ENCODE measurements at regions not wholly inside any gene's neighbourhood (a gene's known extent, or its start where the extent isn't known, plus 50 kb on each side); places are given as distances from the start of the nearest gene placed in this dataset.

GRCh38 chr18:28711096-28711495, 534.2 kb upstream of the CDH2 start:
- DNase-seq (ENCODE audit: low read depth): no peak

DNA sequence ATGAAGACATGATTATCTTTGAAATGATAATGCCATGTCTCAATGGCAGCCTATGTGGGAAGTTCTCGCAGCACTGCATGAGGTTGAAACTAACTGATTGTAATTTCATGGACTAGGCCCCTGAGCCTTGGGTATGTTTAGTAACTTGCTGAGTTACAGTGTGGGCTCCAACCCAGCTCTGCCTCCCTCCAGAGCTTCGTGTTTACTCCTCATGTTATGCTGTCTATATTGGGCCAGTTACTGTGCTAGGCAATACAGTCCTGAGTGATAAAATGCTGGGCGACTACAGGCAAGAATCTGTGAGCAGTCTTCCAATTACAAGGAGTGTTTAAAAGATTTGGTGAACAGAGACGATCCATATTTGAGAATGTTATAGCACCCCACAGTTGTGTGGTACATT, 530.1 kb upstream of the CDH2 start:
- no peak for DNase-seq (ENCODE audit: low read depth)

GRCh38 chr18:28706397-28706796, 529.5 kb upstream of the CDH2 start:
- DNase-seq (ENCODE audit: low read depth): no peak

GRCh38 chr18:28705482-28705881, 528.6 kb upstream of the CDH2 start:
- DNase-seq (ENCODE audit: low read depth): no peak

GRCh38 chr18:28692337-28692736, 515.4 kb upstream of the CDH2 start:
- DNase-seq (ENCODE audit: low read depth): no peak

DNA sequence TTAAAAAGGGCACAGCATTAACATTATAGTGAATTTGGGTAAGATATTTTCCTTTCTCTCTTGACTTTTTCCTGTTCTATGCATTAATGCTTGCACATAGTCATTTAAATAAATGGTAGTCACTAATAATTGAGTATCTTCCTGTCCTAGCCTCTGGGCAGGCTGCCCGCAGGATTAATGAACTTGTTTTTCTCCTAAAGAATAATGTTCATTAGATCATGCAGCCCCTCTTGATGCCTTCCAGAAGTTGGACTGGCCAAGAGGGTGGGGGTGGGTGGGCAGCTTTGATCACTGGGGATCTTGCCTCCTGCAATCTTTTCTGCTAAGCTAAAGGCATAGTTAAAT, 514.5 kb upstream of the CDH2 start:
- DNase-seq (ENCODE audit: low read depth): no peak

GRCh38 chr18:28690836-28691495, 514.0 kb upstream of the CDH2 start:
- DNase-seq (ENCODE audit: low read depth): no peak

- no peak for DNase-seq (ENCODE audit: low read depth)
Measured at GRCh38 chr18:28690100-28690499, 513.2 kb upstream of the CDH2 start.

- no peak for DNase-seq (ENCODE audit: low read depth)
Measured at GRCh38 chr18:28689588-28689987, 512.7 kb upstream of the CDH2 start.

- DNase-seq (ENCODE audit: low read depth): no peak
Measured at GRCh38 chr18:28684746-28685355, 507.9 kb upstream of the CDH2 start.

GRCh38 chr18:28682912-28683311, 506.0 kb upstream of the CDH2 start:
- DNase-seq (ENCODE audit: low read depth): no peak

GRCh38 chr18:28669165-28669564, 492.2 kb upstream of the CDH2 start:
- no peak for DNase-seq (ENCODE audit: low read depth)

GRCh38 chr18:28666216-28666615, 489.3 kb upstream of the CDH2 start:
- DNase-seq (ENCODE audit: low read depth): no peak

DNA sequence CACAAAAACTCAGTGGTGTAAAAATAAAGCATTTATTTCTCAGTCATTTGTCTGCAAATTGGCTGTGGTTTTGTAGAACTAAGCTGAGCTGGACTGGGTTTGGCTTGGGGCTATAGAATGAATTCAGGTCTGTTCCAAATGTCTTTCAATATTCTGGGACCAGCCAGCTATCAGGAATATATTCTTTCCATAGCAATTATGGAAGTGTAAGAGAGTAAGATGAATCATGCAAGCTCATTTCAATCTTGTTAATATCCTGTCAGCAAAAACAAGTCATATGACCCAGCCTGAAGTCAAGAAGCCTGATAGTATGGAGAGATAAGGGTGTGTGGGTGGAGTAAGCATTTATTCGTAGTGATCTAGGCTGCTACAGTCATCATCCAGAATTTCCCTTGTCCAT, 481.0 kb upstream of the CDH2 start:
- DNase-seq (ENCODE audit: low read depth): peak; percentile 32

DNA sequence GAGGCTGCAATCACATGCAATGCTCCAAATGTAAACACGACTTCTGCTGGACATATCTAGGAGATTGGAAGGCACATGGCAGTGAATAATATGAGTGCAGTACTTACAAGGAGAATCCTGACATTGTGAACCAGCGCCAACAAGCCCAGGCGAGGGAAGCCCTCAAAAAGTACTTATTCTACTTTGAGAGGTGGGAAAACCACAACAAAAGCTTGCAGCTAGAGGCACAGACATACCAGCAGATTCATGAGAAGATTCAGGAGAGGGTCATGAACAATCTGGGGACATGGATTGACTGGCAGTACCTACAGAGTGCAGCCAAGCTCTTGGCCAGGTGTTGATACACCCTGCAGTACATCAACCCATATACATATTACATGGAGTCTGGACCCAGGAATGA, 475.7 kb upstream of the CDH2 start:
- DNase-seq (ENCODE audit: low read depth): no peak

DNA sequence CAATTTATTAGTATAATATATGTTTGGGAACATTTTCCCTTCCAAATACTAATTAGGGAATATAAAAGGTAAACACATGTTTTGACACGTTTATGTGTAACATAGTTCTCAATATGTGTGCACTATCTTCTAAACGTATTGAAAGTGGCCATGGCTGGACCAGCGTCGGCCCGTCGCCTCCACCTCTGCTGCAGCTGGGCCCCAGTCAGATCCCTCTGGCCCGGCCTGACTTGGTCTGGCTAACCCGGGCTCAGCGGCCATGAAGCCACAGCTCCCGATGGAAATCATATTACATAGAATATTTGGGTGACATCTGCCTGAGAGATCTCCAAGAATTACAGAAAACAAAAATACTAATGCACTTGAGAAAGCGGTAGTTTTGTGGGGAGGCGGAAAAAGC, 474.4 kb upstream of the CDH2 start:
- DNase-seq (ENCODE audit: low read depth): no peak

DNA sequence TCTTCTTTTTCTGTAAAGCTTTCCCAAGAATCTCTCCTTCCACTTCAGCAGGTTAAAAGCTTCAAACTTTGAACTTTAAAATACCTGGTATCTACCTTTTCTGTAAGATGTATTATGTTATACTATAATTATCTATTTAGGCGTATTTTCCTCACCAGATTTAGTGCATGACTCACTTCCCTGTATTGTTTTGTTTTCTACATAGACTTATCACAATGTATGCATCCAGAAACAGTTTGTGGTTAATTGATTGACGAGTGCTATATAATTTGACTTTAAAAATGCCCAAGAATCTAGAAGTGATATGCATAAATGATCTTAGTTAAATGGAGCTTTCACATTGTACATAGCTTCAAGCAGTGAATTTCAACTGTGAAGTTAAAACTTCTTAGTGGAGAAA, 473.9 kb upstream of the CDH2 start:
- DNase-seq (ENCODE audit: low read depth): no peak

GRCh38 chr18:28647961-28648360, 471.0 kb upstream of the CDH2 start:
- DNase-seq (ENCODE audit: low read depth): no peak

DNA sequence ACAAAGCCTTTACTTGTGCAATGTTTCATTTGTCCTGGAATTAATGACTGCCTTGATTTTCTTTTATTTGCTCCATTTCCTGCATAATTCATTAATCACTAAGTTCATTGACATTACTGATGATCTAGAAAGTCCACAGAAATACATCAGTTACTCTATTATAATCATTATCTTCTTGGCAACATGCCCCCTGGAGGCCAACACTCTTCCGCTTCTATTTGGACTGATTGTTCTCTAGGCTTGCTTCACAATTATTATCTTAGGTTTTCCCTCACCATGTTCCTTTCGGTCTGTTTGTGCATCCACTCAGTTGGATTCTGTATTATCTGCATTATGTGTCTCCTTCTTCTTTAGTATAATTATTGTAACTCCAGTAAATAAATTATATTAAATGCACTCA, 461.0 kb upstream of the CDH2 start:
- no peak for DNase-seq (ENCODE audit: low read depth)

- DNase-seq (ENCODE audit: low read depth): no peak
Measured at GRCh38 chr18:28635530-28635929, 458.6 kb upstream of the CDH2 start.

GRCh38 chr18:28626756-28627155, 449.8 kb upstream of the CDH2 start:
- no peak for DNase-seq (ENCODE audit: low read depth)

DNA sequence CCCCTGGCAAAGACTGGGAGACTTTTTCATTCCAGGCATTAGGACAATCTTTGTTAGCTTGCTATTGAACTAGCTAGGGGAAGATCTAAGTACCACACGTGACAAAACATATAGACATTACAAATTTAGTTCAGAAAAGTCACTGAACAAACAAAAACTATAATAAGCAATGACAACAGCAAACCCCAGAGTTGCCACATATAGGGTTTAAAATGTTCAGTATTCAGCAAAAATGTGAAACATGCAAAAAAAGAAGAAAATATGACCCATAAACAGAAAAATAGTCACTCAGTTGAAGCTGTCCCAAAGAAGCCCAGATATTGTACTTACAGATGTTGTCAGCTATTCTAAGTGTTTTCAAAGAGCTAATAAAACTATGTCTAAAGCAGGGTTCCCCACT, 431.1 kb upstream of the CDH2 start:
- no peak for DNase-seq (ENCODE audit: low read depth)

- no peak for DNase-seq (ENCODE audit: low read depth)
Measured at GRCh38 chr18:28606686-28607085, 429.8 kb upstream of the CDH2 start.

GRCh38 chr18:28602391-28602790, 425.5 kb upstream of the CDH2 start:
- no peak for DNase-seq (ENCODE audit: low read depth)

All from non-pigmented ciliary epithelial cell (primary cell).